ENCODE measurements at regions not wholly inside any gene's neighbourhood (a gene's known extent, or its start where the extent isn't known, plus 50 kb on each side); places are given as distances from the start of the nearest gene placed in this dataset.

DNA sequence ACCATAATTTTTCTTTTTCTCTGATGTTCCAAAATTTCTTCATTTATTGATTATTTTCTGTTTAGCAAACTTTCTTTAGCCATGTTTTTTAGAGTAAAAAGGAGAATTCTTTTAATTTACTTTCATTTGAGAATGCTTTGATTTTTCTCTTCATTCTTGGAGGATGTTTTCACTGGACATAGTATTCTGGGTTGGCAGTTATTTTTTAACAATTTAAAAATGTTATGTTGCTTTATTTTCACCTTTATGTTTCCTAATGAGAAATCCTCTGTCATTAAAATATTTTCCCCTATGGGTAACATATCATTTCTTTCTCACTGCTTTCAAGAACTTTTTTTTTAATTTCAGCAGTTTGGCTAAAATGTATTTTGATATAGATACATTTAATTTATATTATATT, 631.4 kb upstream of the CDH2 start:
- H3K4me3 ChIP-seq (ENCODE audit: low read length), result no peak overlapping the region
- no peak for DNase-seq (ENCODE audit: low read depth)
- TF ChIP-seq CTCF (IDR thresholded peaks at IDR 0.05; ENCODE audit: insufficient read depth, low read depth, low read length, missing control alignments), result no peak

- H3K4me3 ChIP-seq (ENCODE audit: low read length), result no peak overlapping the region
- TF ChIP-seq CTCF (IDR thresholded peaks at IDR 0.05; ENCODE audit: insufficient read depth, low read depth, low read length, missing control alignments), result no peak
- peak; percentile 84 for DNase-seq (ENCODE audit: low read depth)
These were observed 628.6 kb upstream of the CDH2 start for GRCh38 chr18:28805491-28805890.

GRCh38 chr18:28804512-28805202, 627.7 kb upstream of the CDH2 start:
- TF ChIP-seq CTCF (IDR thresholded peaks at IDR 0.05; ENCODE audit: insufficient read depth, low read depth, low read length, missing control alignments), result no peak
- no peak for DNase-seq (ENCODE audit: low read depth)
- H3K4me3 ChIP-seq (ENCODE audit: low read length), result no peak overlapping the region

DNA sequence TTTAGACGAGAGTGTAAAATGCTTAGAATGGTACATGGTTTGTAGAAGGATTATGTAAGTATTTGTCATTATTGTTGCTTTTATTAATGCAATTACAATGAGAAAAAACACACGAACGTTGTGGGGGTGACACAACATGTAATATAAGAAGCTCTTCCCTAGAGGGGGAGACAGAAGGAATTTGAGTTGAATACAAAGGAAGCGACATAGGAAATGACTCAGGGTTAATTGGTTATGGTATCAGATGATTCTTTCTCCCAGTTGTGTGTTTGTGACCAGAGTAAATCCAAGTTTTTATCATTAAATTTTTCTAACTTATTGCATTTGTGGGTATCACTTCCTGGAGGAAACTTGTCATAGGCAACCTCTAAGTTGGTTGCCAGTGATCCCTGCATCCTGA, 625.6 kb upstream of the CDH2 start:
- peak; percentile 44 for DNase-seq (ENCODE audit: low read depth)
- no peak overlapping the region for H3K4me3 ChIP-seq (ENCODE audit: low read length)
- TF ChIP-seq CTCF (IDR thresholded peaks at IDR 0.05; ENCODE audit: insufficient read depth, low read depth, low read length, missing control alignments), result no peak

DNA sequence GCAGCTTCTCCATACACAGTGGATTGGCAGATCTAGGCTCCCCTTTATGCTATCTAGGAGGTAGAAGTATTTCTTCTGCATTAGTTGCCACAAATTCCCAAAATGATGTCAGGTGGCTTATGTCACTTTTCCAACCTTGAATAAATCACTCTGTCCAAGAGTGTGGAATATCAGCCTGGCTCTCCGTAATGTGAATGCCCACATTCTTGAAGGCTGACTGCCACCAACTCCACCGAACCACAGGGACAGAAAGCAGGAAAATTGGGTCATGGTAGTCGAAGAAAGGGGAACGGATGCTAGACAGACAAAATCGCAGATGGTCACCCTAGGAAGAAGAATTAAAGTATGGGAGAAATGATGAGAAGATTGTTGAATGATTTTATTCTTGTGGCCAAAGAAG, 624.9 kb upstream of the CDH2 start:
- TF ChIP-seq CTCF (IDR thresholded peaks at IDR 0.05; ENCODE audit: insufficient read depth, low read depth, low read length, missing control alignments), result no peak
- H3K4me3 ChIP-seq (ENCODE audit: low read length), result no peak overlapping the region
- DNase-seq (ENCODE audit: low read depth), result no peak

DNA sequence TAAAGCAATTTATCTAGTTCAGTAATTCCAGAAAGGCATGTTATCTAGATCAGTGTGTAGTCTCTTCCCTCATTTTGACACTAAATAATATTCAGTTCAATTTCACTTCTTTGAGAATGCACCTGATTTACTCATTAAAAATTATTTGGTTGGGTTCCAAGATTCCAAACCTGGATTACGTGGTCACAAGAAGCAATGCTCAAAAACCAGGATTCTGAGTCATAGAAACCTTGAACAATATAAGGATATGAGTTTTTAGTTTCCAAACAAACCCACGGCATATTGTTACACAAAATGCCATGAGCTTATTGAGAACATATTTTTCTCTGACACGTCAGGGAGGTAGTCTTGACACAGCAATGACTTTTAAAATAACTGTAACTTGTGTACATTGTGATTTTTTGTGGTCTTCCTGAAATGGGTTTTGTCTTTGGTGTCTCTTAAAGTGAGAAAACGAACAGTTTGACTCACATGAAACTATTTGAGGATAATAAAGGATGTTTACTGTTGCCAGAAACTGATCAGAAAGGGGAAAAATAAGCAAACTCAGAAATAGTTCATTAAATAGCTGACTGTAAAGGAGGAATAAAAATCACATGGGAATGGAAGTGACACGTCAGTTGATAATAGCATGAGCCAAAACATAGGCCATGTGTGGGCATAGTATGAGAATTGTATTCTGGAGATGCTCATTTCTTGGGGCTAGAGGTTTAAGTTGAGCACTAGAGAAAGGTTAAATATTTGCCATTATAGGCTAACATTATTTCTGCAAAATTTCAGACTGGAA, 617.7 kb upstream of the CDH2 start:
- no peak overlapping the region for H3K4me3 ChIP-seq (ENCODE audit: low read length)
- no peak for TF ChIP-seq CTCF (IDR thresholded peaks at IDR 0.05; ENCODE audit: insufficient read depth, low read depth, low read length, missing control alignments)
- peak; percentile 93 for DNase-seq (ENCODE audit: low read depth)
